ENCODE measurements at regions not wholly inside any gene's neighbourhood (a gene's known extent, or its start where the extent isn't known, plus 50 kb on each side); places are given as distances from the start of the nearest gene placed in this dataset.
A peak's percentile ranks its signal among the peaks of the same experiment; 100 is the strongest.

DNA sequence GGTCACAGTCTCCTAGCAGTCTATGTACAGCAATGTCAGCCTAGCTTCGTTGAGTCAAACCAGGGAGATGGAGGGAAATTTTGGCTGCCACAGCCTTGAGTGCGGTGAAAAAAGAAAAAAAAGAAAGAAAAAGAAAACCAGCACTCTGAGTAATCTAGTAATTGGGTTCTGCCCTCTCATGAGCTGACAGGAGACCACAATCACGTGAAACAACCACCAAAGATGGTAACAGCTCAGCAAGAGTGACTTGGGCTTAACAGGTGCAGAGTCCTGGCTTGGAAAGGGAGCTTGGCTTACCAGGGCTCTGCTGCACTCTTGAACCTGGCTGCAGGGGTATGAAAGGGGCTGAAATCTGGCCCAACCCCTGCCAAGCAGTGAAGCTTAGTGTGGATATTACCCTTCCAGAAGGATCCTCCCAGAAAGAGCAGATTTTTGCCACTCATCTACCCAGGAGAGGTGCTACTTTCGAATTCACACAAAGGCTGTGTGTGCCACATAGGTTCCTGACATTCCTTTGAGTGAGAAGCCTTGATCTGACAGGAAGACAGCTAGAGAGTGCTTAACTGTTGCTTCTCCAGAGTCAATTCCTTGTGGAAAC lies 350.3 kb downstream of the PTTG2 start:
- no peak overlapping the region for H3K4me3 ChIP-seq
- H3K36me3 ChIP-seq: no peaks in the 10 kb centered on the region
- no peak for DNase-seq
- no peaks in the 10 kb centered on the region for H3K27me3 ChIP-seq (replicated peaks in 1 of 7)
- H3K27ac ChIP-seq: peak overlapping the region in 7 of 8 donors; percentile 5 to 76 (median 61)
- TF ChIP-seq POLR2AphosphoS5 (IDR thresholded peaks at IDR 0.05): peak in 2 of 3 donors; percentile 13 to 22
- no peak for TF ChIP-seq POLR2A (IDR thresholded peaks at IDR 0.05)
- 34 to 52% (median 41%) methylated on average over 3 to 4 of the region's 4 CpGs for WGBS, 5 donors
- H3K9me3 ChIP-seq: no peaks in the 10 kb centered on the region
- intact Hi-C loops (cut with DNase I; ENCODE audit: low total_unique reads): loop anchor here (10.0 kb wide), 1 partner anchor 126 kb away; no protein-coding TSS in a partner anchor
- peaks cover 17 to 51% (median 34%) of the 10 kb centered on the region in 6 donors for H3K4me1 ChIP-seq

DNA sequence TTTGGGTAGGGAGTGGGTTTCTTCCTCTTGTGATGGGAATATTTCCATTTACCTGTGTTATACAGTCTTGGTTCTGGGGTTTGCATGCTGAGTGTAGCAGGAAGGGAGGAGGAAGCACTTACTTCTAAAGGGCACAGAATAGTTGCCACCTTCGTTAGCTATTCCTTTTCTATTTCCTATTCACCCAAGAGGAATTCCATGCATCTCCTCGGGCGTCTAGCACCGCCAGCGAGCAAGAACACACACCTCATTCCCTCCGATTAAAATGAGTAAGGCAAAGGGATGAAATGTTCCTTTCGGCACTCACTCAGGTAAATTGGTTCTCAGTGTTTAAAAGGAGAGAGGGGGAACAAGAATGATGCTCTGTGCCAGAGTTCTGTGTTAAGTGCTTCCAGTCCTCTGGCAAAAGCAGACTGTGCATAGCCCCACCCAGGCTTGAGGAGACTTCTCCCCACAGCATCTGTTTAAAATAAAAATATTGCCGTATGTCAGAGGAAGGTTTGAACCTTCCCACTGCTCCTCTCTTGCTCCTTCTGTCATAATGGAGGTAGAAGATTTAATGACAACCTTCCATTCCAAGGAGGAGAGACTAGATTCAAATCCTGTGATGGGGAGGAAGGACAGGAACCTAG lies 351.4 kb downstream of the PTTG2 start:
- WGBS, 5 donors: 81 to 95% (median 90%) methylated on average over 8 of the region's 8 CpGs
- no peak overlapping the region for H3K4me3 ChIP-seq
- intact Hi-C loops (cut with DNase I; ENCODE audit: low total_unique reads): loop anchor here (10.0 kb wide), 1 partner anchor 127 kb away; no protein-coding TSS in a partner anchor
- H3K4me1 ChIP-seq: peaks cover 12 to 42% (median 26%) of the 10 kb centered on the region in 6 donors
- TF ChIP-seq POLR2A (IDR thresholded peaks at IDR 0.05) (no peak), POLR2AphosphoS5 (IDR thresholded peaks at IDR 0.05) (no peak)
- TF ChIP-seq, protein P1, sequence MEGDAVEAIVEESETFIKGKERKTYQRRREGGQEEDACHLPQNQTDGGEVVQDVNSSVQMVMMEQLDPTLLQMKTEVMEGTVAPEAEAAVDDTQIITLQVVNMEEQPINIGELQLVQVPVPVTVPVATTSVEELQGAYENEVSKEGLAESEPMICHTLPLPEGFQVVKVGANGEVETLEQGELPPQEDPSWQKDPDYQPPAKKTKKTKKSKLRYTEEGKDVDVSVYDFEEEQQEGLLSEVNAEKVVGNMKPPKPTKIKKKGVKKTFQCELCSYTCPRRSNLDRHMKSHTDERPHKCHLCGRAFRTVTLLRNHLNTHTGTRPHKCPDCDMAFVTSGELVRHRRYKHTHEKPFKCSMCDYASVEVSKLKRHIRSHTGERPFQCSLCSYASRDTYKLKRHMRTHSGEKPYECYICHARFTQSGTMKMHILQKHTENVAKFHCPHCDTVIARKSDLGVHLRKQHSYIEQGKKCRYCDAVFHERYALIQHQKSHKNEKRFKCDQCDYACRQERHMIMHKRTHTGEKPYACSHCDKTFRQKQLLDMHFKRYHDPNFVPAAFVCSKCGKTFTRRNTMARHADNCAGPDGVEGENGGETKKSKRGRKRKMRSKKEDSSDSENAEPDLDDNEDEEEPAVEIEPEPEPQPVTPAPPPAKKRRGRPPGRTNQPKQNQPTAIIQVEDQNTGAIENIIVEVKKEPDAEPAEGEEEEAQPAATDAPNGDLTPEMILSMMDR (IDR thresholded peaks at IDR 0.05 in 8 of 11, conservative IDR thresholded peaks at IDR 0.05 in 3 of 11): no peak
- H3K36me3 ChIP-seq: no peaks in the 10 kb centered on the region
- DNase-seq: no peak
- H3K9me3 ChIP-seq: no peaks in the 10 kb centered on the region
- H3K27ac ChIP-seq: peak overlapping the region in 2 of 8 donors; percentile 61 to 68
- no peaks in the 10 kb centered on the region for H3K27me3 ChIP-seq (replicated peaks in 1 of 7)

DNA sequence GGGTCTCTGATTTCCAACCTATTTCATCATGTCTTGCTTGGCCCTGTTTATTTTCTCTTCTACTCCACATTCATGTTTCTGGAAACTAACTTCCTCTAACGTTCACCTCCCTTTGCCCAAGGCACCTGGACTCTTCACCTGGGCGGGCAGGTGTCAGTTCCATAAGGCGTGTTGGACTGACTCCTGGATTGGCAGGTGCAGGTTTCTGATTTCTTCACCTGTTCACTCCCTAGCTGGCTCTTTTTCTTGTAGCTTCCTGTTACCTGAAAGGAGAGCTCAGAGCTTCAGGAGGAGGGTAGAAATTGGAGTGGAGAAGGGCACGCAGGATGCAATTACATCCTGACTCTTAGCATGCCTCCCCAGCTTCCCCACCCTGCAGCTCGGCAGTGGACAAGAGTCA lies 350.8 kb upstream of the KLF3 start:
- WGBS, 5 donors: 82 to 86% (median 83%) methylated on average over 5 of the region's 5 CpGs
- no peak for DNase-seq
- no peaks in the 10 kb centered on the region for H3K36me3 ChIP-seq
- no peak overlapping the region for H3K4me3 ChIP-seq
- H3K27ac ChIP-seq: peak overlapping the region in 1 of 8 donors; percentile 11
- no peaks in the 10 kb centered on the region for H3K27me3 ChIP-seq (replicated peaks in 1 of 7)
- TF ChIP-seq POLR2A (IDR thresholded peaks at IDR 0.05) (no peak), POLR2AphosphoS5 (IDR thresholded peaks at IDR 0.05) (no peak)
- TF ChIP-seq, protein P1 (IDR thresholded peaks at IDR 0.05 in 8 of 11, conservative IDR thresholded peaks at IDR 0.05 in 3 of 11): no peak
- H3K9me3 ChIP-seq: no peaks in the 10 kb centered on the region
- intact Hi-C loops (cut with DNase I; ENCODE audit: low total_unique reads): loop anchor here (10.0 kb wide), 1 partner anchor 128 kb away; no protein-coding TSS in a partner anchor
- H3K4me1 ChIP-seq: peaks cover 7 to 39% (median 21%) of the 10 kb centered on the region in 6 donors

DNA sequence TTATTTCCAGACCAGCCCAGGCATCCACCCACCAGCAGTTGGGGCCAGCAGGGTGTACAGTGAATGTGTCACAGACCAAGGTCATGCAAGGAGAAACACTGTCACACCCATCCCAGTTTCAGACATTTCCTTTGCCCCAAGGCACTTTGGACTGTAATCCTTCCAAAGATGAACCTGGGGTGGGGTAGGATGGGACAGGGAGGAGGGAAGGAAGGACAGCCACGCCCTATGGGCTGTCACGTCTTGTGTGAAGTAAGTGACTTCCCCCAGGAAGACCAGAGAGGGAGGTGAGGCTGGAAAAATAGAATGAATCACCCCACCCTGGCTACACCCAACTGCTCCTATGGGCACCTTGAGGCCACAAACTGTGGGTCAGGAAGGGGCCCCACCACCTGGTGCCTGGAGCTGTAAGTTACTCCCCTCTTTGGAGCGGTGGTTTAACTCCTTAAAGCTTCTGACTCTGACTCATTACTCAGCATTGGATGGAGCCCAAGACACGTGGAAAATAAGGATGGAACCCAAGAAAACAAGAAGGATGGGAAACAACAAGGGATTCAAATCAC lies 349.9 kb upstream of the KLF3 start:
- Histone ChIP-seq H3K36me3 (no peaks in the 10 kb centered on the region), H3K9me3 (no peaks in the 10 kb centered on the region), H3K27ac (peak overlapping the region in 1 of 8 donors; percentile 11), H3K4me1 (peaks cover 9 to 48% (median 29%) of the 10 kb centered on the region in 6 donors), H3K4me3 (no peak overlapping the region), H3K27me3 (replicated peaks in 1 of 7) (no peaks in the 10 kb centered on the region)
- intact Hi-C loops (cut with DNase I; ENCODE audit: low total_unique reads): loop anchor here (10.0 kb wide), 1 partner anchor 129 kb away; no protein-coding TSS in a partner anchor
- no peak for DNase-seq
- 55 to 79% (median 58%) methylated on average over 4 of the region's 4 CpGs for WGBS, 5 donors
- TF ChIP-seq POLR2A (IDR thresholded peaks at IDR 0.05): no peak
- TF ChIP-seq, protein P1 (IDR thresholded peaks at IDR 0.05 in 8 of 11, conservative IDR thresholded peaks at IDR 0.05 in 3 of 11): no peak
- TF ChIP-seq POLR2AphosphoS5 (IDR thresholded peaks at IDR 0.05): no peak

Data from spleen (tissue), 11 donors.